GM23338 (cell line): ENCODE measurements at regions not wholly inside any gene's neighbourhood (a gene's known extent, or its start where the extent isn't known, plus 50 kb on each side); places are given as distances from the start of the nearest gene placed in this dataset.

ENCODE experiments used
- ATAC-seq: fragments of 200-7000 bp; cut with Tn5 transposase; 3 replicates; pipeline ENCODE4 v1.9.1; 2020
- DNase-seq: peaks from one replicate; pipeline ENCODE4 v3.0.0-alpha.2; 2015; ENCODE audit warnings: low spot score
- H2AFZ ChIP-seq: fragments of 200-600 bp; sonication (generic); 2 replicates; pipeline ENCODE4 v1.8.0; 2016; ENCODE audit warnings: antibody characterized with exemption, mild to moderate bottlenecking, moderate library complexity
- H3F3A ChIP-seq: fragments of 200-600 bp; sonication (generic); replicated peaks from 2 replicates; pipeline ENCODE4 v1.8.0; 2017; ENCODE audit warnings: antibody characterized with exemption, mixed run types, low read depth
- H3K27ac ChIP-seq: fragments of 200-600 bp; sonication (generic); 2 replicates; pipeline ENCODE4 v1.6.1; 2016; ENCODE audit warnings: low read depth
- H3K27me3 ChIP-seq: fragments of 200-600 bp; sonication (generic); 2 replicates; pipeline ENCODE4 v1.8.0; 2016; ENCODE audit warnings: mild to moderate bottlenecking, mixed run types, moderate library complexity; ENCODE audit not compliant: insufficient read depth
- H3K36me3 ChIP-seq: fragments of 200-600 bp; sonication (generic); 2 replicates; pipeline ENCODE4 v1.8.0; 2016; ENCODE audit warnings: mild to moderate bottlenecking; ENCODE audit not compliant: insufficient read depth
- H3K4me1 ChIP-seq: fragments of 200-600 bp; sonication (generic); 2 replicates; pipeline ENCODE4 v1.8.0; 2016; ENCODE audit warnings: mild to moderate bottlenecking, moderate library complexity; ENCODE audit not compliant: insufficient read depth
- H3K4me2 ChIP-seq: fragments of 200-600 bp; sonication (generic); 2 replicates; pipeline ENCODE4 v1.7.1; 2017; ENCODE audit warnings: mixed run types
- H3K4me3 ChIP-seq: fragments of 200-600 bp; sonication (generic); 2 replicates; pipeline ENCODE4 v1.6.1; 2016; ENCODE audit warnings: mixed run types
- H3K79me2 ChIP-seq: fragments of 200-600 bp; sonication (generic); replicated peaks from 2 replicates; pipeline ENCODE4 v1.8.0; 2017; ENCODE audit warnings: mild to moderate bottlenecking; ENCODE audit not compliant: insufficient read depth
- H3K9me2 ChIP-seq: fragments of 200-600 bp; sonication (generic); 2 replicates; pipeline ENCODE4 v1.8.0; 2017; ENCODE audit not compliant: insufficient read depth
- H4K20me1 ChIP-seq: fragments of 200-600 bp; sonication (generic); replicated peaks from 2 replicates; pipeline ENCODE4 v1.8.0; 2017; ENCODE audit warnings: mild to moderate bottlenecking; ENCODE audit not compliant: insufficient read depth
- H3K27ac Mint-ChIP-seq: 2 replicates; pipeline ENCODE4 v1.8.0; 2020; ENCODE audit warnings: inconsistent platforms, mild to moderate bottlenecking, moderate library complexity, mixed read lengths
- H3K27me3 Mint-ChIP-seq: 3 replicates; pipeline ENCODE4 v1.8.0; 2022; ENCODE audit warnings: low read depth, mild to moderate bottlenecking, moderate library complexity, mixed read lengths, inconsistent platforms; ENCODE audit not compliant: insufficient read depth, poor library complexity
- H3K36me3 Mint-ChIP-seq: 3 replicates; pipeline ENCODE4 v1.8.0; 2021; ENCODE audit warnings: low read depth, mild to moderate bottlenecking, inconsistent platforms, moderate library complexity, mixed read lengths
- H3K4me1 Mint-ChIP-seq: 3 replicates; pipeline ENCODE4 v1.8.0; 2020; ENCODE audit warnings: mild to moderate bottlenecking, inconsistent platforms, mixed read lengths
- H3K4me3 Mint-ChIP-seq: 3 replicates; pipeline ENCODE4 v1.8.0; 2021; ENCODE audit warnings: moderate library complexity, mild to moderate bottlenecking, inconsistent platforms, mixed read lengths
- H3K9me3 Mint-ChIP-seq: 3 replicates; pipeline ENCODE4 v1.8.0; 2020; ENCODE audit warnings: moderate library complexity, mild to moderate bottlenecking, inconsistent platforms, mixed read lengths
- JUNB ChIP-seq: IDR thresholded peaks from one replicate; pipeline ENCODE4 v1.6.1; 2016; ENCODE audit warnings: antibody characterized with exemption; ENCODE audit not compliant: unreplicated experiment
- NANOG ChIP-seq: IDR thresholded peaks from 2 replicates; pipeline ENCODE4 v1.6.1; 2016; ENCODE audit warnings: antibody characterized with exemption, borderline replicate concordance
- POLR2AphosphoS5 ChIP-seq: IDR thresholded peaks from 2 replicates; pipeline ENCODE4 v1.6.1; 2016; ENCODE audit warnings: antibody characterized with exemption, low read depth
- STAT1 ChIP-seq: IDR thresholded peaks from one replicate; pipeline ENCODE4 v1.6.1; 2016; ENCODE audit warnings: antibody characterized with exemption; ENCODE audit not compliant: unreplicated experiment
- ZNF331 ChIP-seq: fragments of 250-450 bp; sonication (Bioruptor Pico); IDR thresholded peaks from 2 replicates; pipeline ENCODE4 v1.5.0; 2020; ENCODE audit warnings: low read depth, mild to moderate bottlenecking, moderate library complexity
- TF ChIP-seq, protein P1 (sequence below): fragments of 250-450 bp; sonication (Bioruptor Pico); IDR thresholded peaks from 2 replicates; pipeline ENCODE4 v1.5.0; 2020; ENCODE audit warnings: mild to moderate bottlenecking, moderate library complexity
- TF ChIP-seq, protein P2 (sequence below), 2 experiments: fragments of 200-600 bp in 1 of 2; sonication (generic) in 1 of 2; conservative IDR thresholded peaks; 2 replicates each; pipeline versions ENCODE4 v1.5.1 to v1.6.1; 2016 to 2017; ENCODE audit warnings: antibody characterized with exemption in 2 of 2, low read depth in 2 of 2, mild to moderate bottlenecking in 2 of 2, moderate library complexity in 1 of 2

DNA sequence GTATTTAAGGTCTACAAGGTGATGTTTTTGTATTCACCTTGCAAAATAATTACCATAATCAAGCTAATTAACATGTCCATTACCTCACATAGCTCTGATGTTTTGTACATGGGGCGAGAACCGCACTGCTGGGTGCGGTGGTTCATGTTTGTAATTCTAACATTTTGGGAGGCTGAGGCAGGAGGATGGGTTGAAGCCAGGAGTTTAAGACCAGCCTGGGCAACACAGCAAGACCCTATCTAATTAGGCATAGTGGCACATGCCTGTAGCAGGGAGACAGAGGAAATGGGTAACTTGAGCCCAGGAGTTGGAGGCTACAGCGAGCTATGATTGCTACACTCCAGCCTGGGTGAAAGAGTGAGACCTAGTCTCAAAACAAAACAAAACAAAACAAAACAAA is 248.2 kb upstream of the NSMCE3 start:
- no peaks in the 10 kb centered on the region for H3F3A ChIP-seq
- Mint-ChIP-seq H3K4me3 (no peak overlapping the region), H3K36me3 (peaks cover 5% of the 10 kb centered on the region; the same call in 1 of the 3 replicates), H3K9me3 (peaks cover 3% of the 10 kb centered on the region), H3K27me3 (peaks cover 2% of the 10 kb centered on the region), H3K27ac (no peak overlapping the region), H3K4me1 (peaks cover 20% of the 10 kb centered on the region)
- H3K9me2 ChIP-seq, result peaks cover 10% of the 10 kb centered on the region; the same call in 1 of the 2 replicates
- no peak overlapping the region for H3K27ac ChIP-seq
- no peak overlapping the region for H3K4me3 ChIP-seq
- no peak overlapping the region for H2AFZ ChIP-seq
- no peak for TF ChIP-seq STAT1
- TF ChIP-seq JUNB, result no peak
- TF ChIP-seq, protein P1, sequence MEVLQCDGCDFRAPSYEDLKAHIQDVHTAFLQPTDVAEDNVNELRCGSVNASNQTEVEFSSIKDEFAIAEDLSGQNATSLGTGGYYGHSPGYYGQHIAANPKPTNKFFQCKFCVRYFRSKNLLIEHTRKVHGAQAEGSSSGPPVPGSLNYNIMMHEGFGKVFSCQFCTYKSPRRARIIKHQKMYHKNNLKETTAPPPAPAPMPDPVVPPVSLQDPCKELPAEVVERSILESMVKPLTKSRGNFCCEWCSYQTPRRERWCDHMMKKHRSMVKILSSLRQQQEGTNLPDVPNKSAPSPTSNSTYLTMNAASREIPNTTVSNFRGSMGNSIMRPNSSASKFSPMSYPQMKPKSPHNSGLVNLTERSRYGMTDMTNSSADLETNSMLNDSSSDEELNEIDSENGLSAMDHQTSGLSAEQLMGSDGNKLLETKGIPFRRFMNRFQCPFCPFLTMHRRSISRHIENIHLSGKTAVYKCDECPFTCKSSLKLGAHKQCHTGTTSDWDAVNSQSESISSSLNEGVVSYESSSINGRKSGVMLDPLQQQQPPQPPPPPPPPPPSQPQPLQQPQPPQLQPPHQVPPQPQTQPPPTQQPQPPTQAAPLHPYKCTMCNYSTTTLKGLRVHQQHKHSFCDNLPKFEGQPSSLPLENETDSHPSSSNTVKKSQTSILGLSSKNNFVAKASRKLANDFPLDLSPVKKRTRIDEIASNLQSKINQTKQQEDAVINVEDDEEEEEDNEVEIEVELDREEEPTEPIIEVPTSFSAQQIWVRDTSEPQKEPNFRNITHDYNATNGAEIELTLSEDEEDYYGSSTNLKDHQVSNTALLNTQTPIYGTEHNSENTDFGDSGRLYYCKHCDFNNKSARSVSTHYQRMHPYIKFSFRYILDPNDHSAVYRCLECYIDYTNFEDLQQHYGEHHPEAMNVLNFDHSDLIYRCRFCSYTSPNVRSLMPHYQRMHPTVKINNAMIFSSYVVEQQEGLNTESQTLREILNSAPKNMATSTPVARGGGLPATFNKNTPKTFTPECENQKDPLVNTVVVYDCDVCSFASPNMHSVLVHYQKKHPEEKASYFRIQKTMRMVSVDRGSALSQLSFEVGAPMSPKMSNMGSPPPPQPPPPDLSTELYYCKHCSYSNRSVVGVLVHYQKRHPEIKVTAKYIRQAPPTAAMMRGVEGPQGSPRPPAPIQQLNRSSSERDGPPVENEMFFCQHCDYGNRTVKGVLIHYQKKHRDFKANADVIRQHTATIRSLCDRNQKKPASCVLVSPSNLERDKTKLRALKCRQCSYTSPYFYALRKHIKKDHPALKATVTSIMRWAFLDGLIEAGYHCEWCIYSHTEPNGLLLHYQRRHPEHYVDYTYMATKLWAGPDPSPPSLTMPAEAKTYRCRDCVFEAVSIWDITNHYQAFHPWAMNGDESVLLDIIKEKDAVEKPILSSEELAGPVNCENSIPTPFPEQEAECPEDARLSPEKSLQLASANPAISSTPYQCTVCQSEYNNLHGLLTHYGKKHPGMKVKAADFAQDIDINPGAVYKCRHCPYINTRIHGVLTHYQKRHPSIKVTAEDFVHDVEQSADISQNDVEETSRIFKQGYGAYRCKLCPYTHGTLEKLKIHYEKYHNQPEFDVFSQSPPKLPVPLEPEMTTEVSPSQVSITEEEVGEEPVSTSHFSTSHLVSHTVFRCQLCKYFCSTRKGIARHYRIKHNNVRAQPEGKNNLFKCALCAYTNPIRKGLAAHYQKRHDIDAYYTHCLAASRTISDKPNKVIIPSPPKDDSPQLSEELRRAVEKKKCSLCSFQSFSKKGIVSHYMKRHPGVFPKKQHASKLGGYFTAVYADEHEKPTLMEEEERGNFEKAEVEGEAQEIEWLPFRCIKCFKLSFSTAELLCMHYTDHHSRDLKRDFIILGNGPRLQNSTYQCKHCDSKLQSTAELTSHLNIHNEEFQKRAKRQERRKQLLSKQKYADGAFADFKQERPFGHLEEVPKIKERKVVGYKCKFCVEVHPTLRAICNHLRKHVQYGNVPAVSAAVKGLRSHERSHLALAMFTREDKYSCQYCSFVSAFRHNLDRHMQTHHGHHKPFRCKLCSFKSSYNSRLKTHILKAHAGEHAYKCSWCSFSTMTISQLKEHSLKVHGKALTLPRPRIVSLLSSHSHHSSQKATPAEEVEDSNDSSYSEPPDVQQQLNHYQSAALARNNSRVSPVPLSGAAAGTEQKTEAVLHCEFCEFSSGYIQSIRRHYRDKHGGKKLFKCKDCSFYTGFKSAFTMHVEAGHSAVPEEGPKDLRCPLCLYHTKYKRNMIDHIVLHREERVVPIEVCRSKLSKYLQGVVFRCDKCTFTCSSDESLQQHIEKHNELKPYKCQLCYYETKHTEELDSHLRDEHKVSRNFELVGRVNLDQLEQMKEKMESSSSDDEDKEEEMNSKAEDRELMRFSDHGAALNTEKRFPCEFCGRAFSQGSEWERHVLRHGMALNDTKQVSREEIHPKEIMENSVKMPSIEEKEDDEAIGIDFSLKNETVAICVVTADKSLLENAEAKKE (CRISPR knock-in tag), result no peak
- TF ChIP-seq, protein P2, sequence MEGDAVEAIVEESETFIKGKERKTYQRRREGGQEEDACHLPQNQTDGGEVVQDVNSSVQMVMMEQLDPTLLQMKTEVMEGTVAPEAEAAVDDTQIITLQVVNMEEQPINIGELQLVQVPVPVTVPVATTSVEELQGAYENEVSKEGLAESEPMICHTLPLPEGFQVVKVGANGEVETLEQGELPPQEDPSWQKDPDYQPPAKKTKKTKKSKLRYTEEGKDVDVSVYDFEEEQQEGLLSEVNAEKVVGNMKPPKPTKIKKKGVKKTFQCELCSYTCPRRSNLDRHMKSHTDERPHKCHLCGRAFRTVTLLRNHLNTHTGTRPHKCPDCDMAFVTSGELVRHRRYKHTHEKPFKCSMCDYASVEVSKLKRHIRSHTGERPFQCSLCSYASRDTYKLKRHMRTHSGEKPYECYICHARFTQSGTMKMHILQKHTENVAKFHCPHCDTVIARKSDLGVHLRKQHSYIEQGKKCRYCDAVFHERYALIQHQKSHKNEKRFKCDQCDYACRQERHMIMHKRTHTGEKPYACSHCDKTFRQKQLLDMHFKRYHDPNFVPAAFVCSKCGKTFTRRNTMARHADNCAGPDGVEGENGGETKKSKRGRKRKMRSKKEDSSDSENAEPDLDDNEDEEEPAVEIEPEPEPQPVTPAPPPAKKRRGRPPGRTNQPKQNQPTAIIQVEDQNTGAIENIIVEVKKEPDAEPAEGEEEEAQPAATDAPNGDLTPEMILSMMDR (conservative IDR thresholded peaks at IDR 0.05; ENCODE audit: low read depth in 2 of 2), result no peak
- TF ChIP-seq POLR2AphosphoS5, result no peak
- TF ChIP-seq ZNF331 (CRISPR knock-in tag), result no peak
- TF ChIP-seq NANOG, result no peak
- H3K36me3 ChIP-seq, result no peaks in the 10 kb centered on the region
- no peak overlapping the region for H3K4me2 ChIP-seq
- H3K4me1 ChIP-seq, result no peaks in the 10 kb centered on the region
- ATAC-seq (no peak), DNase-seq (no peak)
- H3K79me2 ChIP-seq, result no peaks in the 10 kb centered on the region; the same call in 1 of the 2 replicates
- no peaks in the 10 kb centered on the region for H4K20me1 ChIP-seq
- no peaks in the 10 kb centered on the region for H3K27me3 ChIP-seq
